ENCODE measurements at regions not wholly inside any gene's neighbourhood (a gene's known extent, or its start where the extent isn't known, plus 50 kb on each side); places are given as distances from the start of the nearest gene placed in this dataset.

GRCh38 chr3:150335631-150336030 lies 72.5 kb upstream of the TSC22D2 start:
- TF ChIP-seq REST (IDR thresholded peaks at IDR 0.05; ENCODE audit: insufficient read depth in 1 of 2, low read depth in 2 of 2, low read length in 2 of 2) (no peak), POLR2AphosphoS5 (IDR thresholded peaks at IDR 0.05; ENCODE audit: low read depth, low read length) (no peak), SIN3A (IDR thresholded peaks at IDR 0.05; ENCODE audit: borderline replicate concordance, insufficient read depth, low read length) (no peak), TAF1 (IDR thresholded peaks at IDR 0.05; ENCODE audit: borderline replicate concordance, insufficient read depth, low read length) (no peak)

Measured in PFSK-1 (cell line).